Activated CD8-positive, alpha-beta memory T cell treated with anti-CD3 and anti-CD28 coated beads, Interleukin-2, amount 10 ng/mL, durations not matched to agents 7 days and 5 days (primary cell): ENCODE measurements at regions not wholly inside any gene's neighbourhood (a gene's known extent, or its start where the extent isn't known, plus 50 kb on each side); places are given as distances from the start of the nearest gene placed in this dataset.
"Not testable (repeated sequence)": the region's sequence is repeated elsewhere in the genome, so short reads cannot be mapped to it uniquely, and the experiment has no call there.

ENCODE experiments used
- ATAC-seq: fragments of 150-1000 bp; cut with Tn5 transposase; one replicate; pipeline ENCODE4 v1.10.0; 2021; ENCODE audit warnings: moderate library complexity
- CTCF ChIA-PET: fragments of 350-600 bp; sonication (Branson Sonifier 250); formaldehyde crosslinking; loops from one replicate; lab custom pipeline; 2021; ENCODE audit warnings: antibody characterized with exemption; lab: Charles Lee
- DNase-seq: peaks from one replicate; pipeline ENCODE4 v3.0.0-alpha.2; 2020
- H3K27ac Mint-ChIP-seq: one replicate; pipeline ENCODE4 v1.8.0; 2021; ENCODE audit warnings: mild to moderate bottlenecking, mixed read lengths
- H3K27me3 Mint-ChIP-seq: one replicate; pipeline ENCODE4 v1.8.0; 2021; ENCODE audit warnings: mixed read lengths
- H3K36me3 Mint-ChIP-seq: one replicate; pipeline ENCODE4 v1.8.0; 2021; ENCODE audit warnings: mild to moderate bottlenecking, mixed read lengths
- H3K4me1 Mint-ChIP-seq: one replicate; pipeline ENCODE4 v1.8.0; 2021; ENCODE audit warnings: mixed read lengths
- H3K4me3 Mint-ChIP-seq: one replicate; pipeline ENCODE4 v1.8.0; 2021; ENCODE audit warnings: mild to moderate bottlenecking, moderate library complexity, mixed read lengths
- H3K9me3 Mint-ChIP-seq: one replicate; pipeline ENCODE4 v1.8.0; 2022; ENCODE audit warnings: low read depth, mixed read lengths

GRCh38 chr10:22837351-22837750 lies 90.5 kb upstream of the ARMC3 start:
- DNase-seq = no peak
- Mint-ChIP-seq H3K27ac (no peak overlapping the region), H3K4me1 (no peaks in the 10 kb centered on the region), H3K9me3 (no peaks in the 10 kb centered on the region), H3K36me3 (no peaks in the 10 kb centered on the region), H3K4me3 (no peak overlapping the region), H3K27me3 (no peaks in the 10 kb centered on the region)
- no peak for ATAC-seq
- CTCF ChIA-PET = no interaction called here

GRCh38 chr10:22834471-22834870 lies 93.4 kb upstream of the ARMC3 start:
- Mint-ChIP-seq H3K4me1 (no peaks in the 10 kb centered on the region), H3K9me3 (no peaks in the 10 kb centered on the region), H3K27ac (no peak overlapping the region), H3K4me3 (no peak overlapping the region), H3K36me3 (no peaks in the 10 kb centered on the region), H3K27me3 (no peaks in the 10 kb centered on the region)
- no peak for DNase-seq
- no peak for ATAC-seq
- CTCF ChIA-PET = no interaction called here

- DNase-seq (no peak), ATAC-seq (no peak)
- Mint-ChIP-seq H3K27me3 (no peaks in the 10 kb centered on the region), H3K4me3 (no peak overlapping the region), H3K36me3 (no peaks in the 10 kb centered on the region), H3K9me3 (no peaks in the 10 kb centered on the region), H3K4me1 (no peaks in the 10 kb centered on the region), H3K27ac (no peak overlapping the region)
- CTCF ChIA-PET = no interaction called here
Measured at GRCh38 chr10:22833781-22834180, 94.1 kb upstream of the ARMC3 start.

GRCh38 chr10:22833353-22833752 lies 94.5 kb upstream of the ARMC3 start:
- no peaks in the 10 kb centered on the region for H3K4me1 Mint-ChIP-seq
- H3K27me3 Mint-ChIP-seq = no peaks in the 10 kb centered on the region
- no peaks in the 10 kb centered on the region for H3K9me3 Mint-ChIP-seq
- no peaks in the 10 kb centered on the region for H3K36me3 Mint-ChIP-seq
- H3K27ac Mint-ChIP-seq = no peak overlapping the region
- H3K4me3 Mint-ChIP-seq = no peak overlapping the region
- DNase-seq (no peak), ATAC-seq (no peak)
- CTCF ChIA-PET = no interaction called here

GRCh38 chr10:22832851-22833250 lies 95.0 kb upstream of the ARMC3 start:
- H3K27me3 Mint-ChIP-seq = no peaks in the 10 kb centered on the region
- H3K9me3 Mint-ChIP-seq = no peaks in the 10 kb centered on the region
- H3K4me3 Mint-ChIP-seq = no peak overlapping the region
- no peak overlapping the region for H3K27ac Mint-ChIP-seq
- no peaks in the 10 kb centered on the region for H3K36me3 Mint-ChIP-seq
- DNase-seq (no peak), ATAC-seq (no peak)
- CTCF ChIA-PET = no interaction called here
- no peaks in the 10 kb centered on the region for H3K4me1 Mint-ChIP-seq

GRCh38 chr10:22832066-22832602 lies 95.7 kb upstream of the ARMC3 start:
- Mint-ChIP-seq H3K36me3 (no peaks in the 10 kb centered on the region), H3K27me3 (no peaks in the 10 kb centered on the region), H3K9me3 (no peaks in the 10 kb centered on the region), H3K4me3 (no peak overlapping the region), H3K27ac (no peak overlapping the region), H3K4me1 (no peaks in the 10 kb centered on the region)
- CTCF ChIA-PET = no interaction called here
- no peak for ATAC-seq
- DNase-seq = no peak

- no peaks in the 10 kb centered on the region for H3K9me3 Mint-ChIP-seq
- ATAC-seq (no peak), DNase-seq (no peak)
- CTCF ChIA-PET = no interaction called here
- H3K27me3 Mint-ChIP-seq = no peaks in the 10 kb centered on the region
- H3K36me3 Mint-ChIP-seq = no peaks in the 10 kb centered on the region
- no peaks in the 10 kb centered on the region for H3K4me1 Mint-ChIP-seq
- no peak overlapping the region for H3K4me3 Mint-ChIP-seq
- no peak overlapping the region for H3K27ac Mint-ChIP-seq
Measured at GRCh38 chr10:22831586-22831985, 96.3 kb upstream of the ARMC3 start.

GRCh38 chr10:22828712-22829111 lies 99.1 kb upstream of the ARMC3 start:
- CTCF ChIA-PET, DNase-seq, H3K36me3 Mint-ChIP-seq, H3K4me1 Mint-ChIP-seq, H3K27me3 Mint-ChIP-seq, H3K4me3 Mint-ChIP-seq, ATAC-seq, H3K9me3 Mint-ChIP-seq, H3K27ac Mint-ChIP-seq: not testable (repeated sequence)

GRCh38 chr10:22825841-22826240 lies 102.0 kb upstream of the ARMC3 start:
- H3K27ac Mint-ChIP-seq = no peak overlapping the region
- no peak for DNase-seq
- H3K4me3 Mint-ChIP-seq = no peak overlapping the region
- H3K9me3 Mint-ChIP-seq = no peaks in the 10 kb centered on the region
- ATAC-seq = no peak
- no peaks in the 10 kb centered on the region for H3K4me1 Mint-ChIP-seq
- peaks cover under 1% of the 10 kb centered on the region for H3K27me3 Mint-ChIP-seq
- CTCF ChIA-PET = no interaction called here
- no peaks in the 10 kb centered on the region for H3K36me3 Mint-ChIP-seq

GRCh38 chr10:22824984-22825383 lies 102.9 kb upstream of the ARMC3 start:
- H3K4me3 Mint-ChIP-seq = no peak overlapping the region
- ATAC-seq = no peak
- peaks cover 5% of the 10 kb centered on the region for H3K27me3 Mint-ChIP-seq
- H3K36me3 Mint-ChIP-seq = no peaks in the 10 kb centered on the region
- no peaks in the 10 kb centered on the region for H3K4me1 Mint-ChIP-seq
- no peaks in the 10 kb centered on the region for H3K9me3 Mint-ChIP-seq
- CTCF ChIA-PET = no interaction called here
- no peak for DNase-seq
- no peak overlapping the region for H3K27ac Mint-ChIP-seq

- no peak overlapping the region for H3K4me3 Mint-ChIP-seq
- H3K9me3 Mint-ChIP-seq = no peaks in the 10 kb centered on the region
- peaks cover 5% of the 10 kb centered on the region for H3K27me3 Mint-ChIP-seq
- no peak for ATAC-seq
- H3K36me3 Mint-ChIP-seq = no peaks in the 10 kb centered on the region
- no peak overlapping the region for H3K27ac Mint-ChIP-seq
- CTCF ChIA-PET = no interaction called here
- no peak for DNase-seq
- no peaks in the 10 kb centered on the region for H3K4me1 Mint-ChIP-seq
Measured at GRCh38 chr10:22824520-22824919, 103.3 kb upstream of the ARMC3 start.

GRCh38 chr10:22823109-22823508 lies 104.7 kb upstream of the ARMC3 start:
- Mint-ChIP-seq H3K36me3 (no peaks in the 10 kb centered on the region), H3K27me3 (peaks cover 5% of the 10 kb centered on the region), H3K27ac (no peak overlapping the region), H3K4me3 (no peak overlapping the region), H3K9me3 (no peaks in the 10 kb centered on the region), H3K4me1 (no peaks in the 10 kb centered on the region)
- DNase-seq (no peak), ATAC-seq (no peak)
- CTCF ChIA-PET = interaction anchor here (0.6 to 0.8 kb wide), 2 partner anchors 162 to 248 kb away, joined by 3 read pairs; no protein-coding TSS in a partner anchor

GRCh38 chr10:22821921-22822320 lies 105.9 kb upstream of the ARMC3 start:
- not testable (repeated sequence) for H3K27ac Mint-ChIP-seq, H3K9me3 Mint-ChIP-seq, DNase-seq, H3K4me1 Mint-ChIP-seq, H3K4me3 Mint-ChIP-seq, ATAC-seq, H3K27me3 Mint-ChIP-seq, H3K36me3 Mint-ChIP-seq
- CTCF ChIA-PET = interaction anchor here (0.6 kb wide), 1 partner anchor 63 kb away, joined by 4 read pairs; no protein-coding TSS in a partner anchor

GRCh38 chr10:22821501-22821900 lies 106.4 kb upstream of the ARMC3 start:
- Mint-ChIP-seq H3K27me3 (peaks cover 5% of the 10 kb centered on the region), H3K4me1 (peaks cover 7% of the 10 kb centered on the region), H3K4me3 (no peak overlapping the region), H3K27ac (no peak overlapping the region), H3K36me3 (no peaks in the 10 kb centered on the region), H3K9me3 (no peaks in the 10 kb centered on the region)
- DNase-seq (no peak), ATAC-seq (no peak)
- CTCF ChIA-PET = no interaction called here

GRCh38 chr10:22816298-22816653 lies 101.9 kb upstream of the PIP4K2A start:
- no peaks in the 10 kb centered on the region for H3K36me3 Mint-ChIP-seq
- ATAC-seq = peak; percentile 45
- no peak overlapping the region for H3K4me3 Mint-ChIP-seq
- CTCF ChIA-PET = no interaction called here
- no peak overlapping the region for H3K27ac Mint-ChIP-seq
- H3K27me3 Mint-ChIP-seq = peaks cover 5% of the 10 kb centered on the region
- no peaks in the 10 kb centered on the region for H3K9me3 Mint-ChIP-seq
- peaks cover 11% of the 10 kb centered on the region for H3K4me1 Mint-ChIP-seq
- no peak for DNase-seq
